ENCODE measurements at regions not wholly inside any gene's neighbourhood (a gene's known extent, or its start where the extent isn't known, plus 50 kb on each side); places are given as distances from the start of the nearest gene placed in this dataset.
"Not testable (repeated sequence)": the region's sequence is repeated elsewhere in the genome, so short reads cannot be mapped to it uniquely, and the experiment has no call there.

- no peak overlapping the region for H3K4me3 ChIP-seq (ENCODE audit: low read depth, low read length)
- TF ChIP-seq CTCF (IDR thresholded peaks at IDR 0.05; ENCODE audit: low read depth, low read length): no peak
- no peak for DNase-seq (ENCODE audit: low read depth, low spot score)
- in situ Hi-C loops (cut with HindIII; ENCODE audit: low sequenced_read_pairs): no loop called here
Observed at GRCh38 chr2:12915787-12916186, 199.1 kb downstream of the TRIB2 start.

- no peak for DNase-seq (ENCODE audit: low read depth, low spot score)
- no peak for TF ChIP-seq CTCF (IDR thresholded peaks at IDR 0.05; ENCODE audit: low read depth, low read length)
- H3K4me3 ChIP-seq (ENCODE audit: low read depth, low read length): no peak overlapping the region
- in situ Hi-C loops (cut with HindIII; ENCODE audit: low sequenced_read_pairs): no loop called here
Observed at GRCh38 chr2:12918138-12918834, 201.6 kb downstream of the TRIB2 start.

- no peak for TF ChIP-seq CTCF (IDR thresholded peaks at IDR 0.05; ENCODE audit: low read depth, low read length)
- DNase-seq (ENCODE audit: low read depth, low spot score): peak; percentile 83
- no peak overlapping the region for H3K4me3 ChIP-seq (ENCODE audit: low read depth, low read length)
- in situ Hi-C loops (cut with HindIII; ENCODE audit: low sequenced_read_pairs): no loop called here
Observed at GRCh38 chr2:12918835-12919445, 202.2 kb downstream of the TRIB2 start.

- in situ Hi-C loops (cut with HindIII; ENCODE audit: low sequenced_read_pairs): no loop called here
- no peak overlapping the region for H3K4me3 ChIP-seq (ENCODE audit: low read depth, low read length)
- no peak for DNase-seq (ENCODE audit: low read depth, low spot score)
- TF ChIP-seq CTCF (IDR thresholded peaks at IDR 0.05; ENCODE audit: low read depth, low read length): no peak
Observed at GRCh38 chr2:12921321-12921720, 204.6 kb downstream of the TRIB2 start.

GRCh38 chr2:12923907-12924610 lies 207.3 kb downstream of the TRIB2 start:
- in situ Hi-C loops (cut with HindIII; ENCODE audit: low sequenced_read_pairs): no loop called here
- no peak for TF ChIP-seq CTCF (IDR thresholded peaks at IDR 0.05; ENCODE audit: low read depth, low read length)
- peak; percentile 74 for DNase-seq (ENCODE audit: low read depth, low spot score)
- no peak overlapping the region for H3K4me3 ChIP-seq (ENCODE audit: low read depth, low read length)

- H3K4me3 ChIP-seq (ENCODE audit: low read depth, low read length); in situ Hi-C loops (cut with HindIII; ENCODE audit: low sequenced_read_pairs); DNase-seq (ENCODE audit: low read depth, low spot score): not testable (repeated sequence)
Observed at GRCh38 chr2:12926641-12927040, 209.9 kb downstream of the TRIB2 start.

Data from astrocyte of the spinal cord (primary cell).